ENCODE measurements at regions not wholly inside any gene's neighbourhood (a gene's known extent, or its start where the extent isn't known, plus 50 kb on each side); places are given as distances from the start of the nearest gene placed in this dataset.

- Histone ChIP-seq H3K9me3 (replicated peaks in 1 of 2; ENCODE audit: control insufficient read depth in 1 of 2, insufficient read depth in 1 of 2, low read length in 2 of 2) (no peaks in the 10 kb centered on the region), H3K4me2 (replicated peaks; ENCODE audit: extremely low read depth, low read length, poor library complexity, severe bottlenecking) (no peak overlapping the region), H4K20me1 (ENCODE audit: insufficient read depth, low read length) (no peaks in the 10 kb centered on the region), H2AFZ (ENCODE audit: insufficient read depth, low read depth, low read length, poor library complexity, severe bottlenecking) (no peak overlapping the region), H3K9ac (ENCODE audit: insufficient read depth, low read length, poor library complexity, severe bottlenecking) (no peak overlapping the region), H3K4me1 (ENCODE audit: control insufficient read depth in 1 of 2, insufficient read depth in 2 of 2, low read length in 2 of 2) (no peaks in the 10 kb centered on the region), H3K27me3 (ENCODE audit: control insufficient read depth in 2 of 2, insufficient read depth in 2 of 2, low read length in 2 of 2) (no peaks in the 10 kb centered on the region), H3K36me3 (replicated peaks in 1 of 2; ENCODE audit: control insufficient read depth in 1 of 2, insufficient read depth in 2 of 2, low read length in 2 of 2) (no peaks in the 10 kb centered on the region), H3K27ac (ENCODE audit: low read depth in 1 of 2, low read length in 2 of 2) (no peak overlapping the region), H3K4me3 (replicated peaks in 1 of 3; ENCODE audit: low read depth in 2 of 3, low read length in 3 of 3) (no peak overlapping the region), H3K79me2 (ENCODE audit: insufficient read depth, low read length) (no peaks in the 10 kb centered on the region)
- no peak for TF ChIP-seq CTCF (IDR thresholded peaks at IDR 0.05)
- Mint-ChIP-seq H3K36me3 (no peaks in the 10 kb centered on the region), H3K9me3 (peaks cover 0 to 3% (median 0%) of the 10 kb centered on the region in 7 donors), H3K27me3 (ENCODE audit: low read depth in 3 of 3) (peaks cover 2 to 9% (median 7%) of the 10 kb centered on the region in 3 donors), H3K27ac (no peak overlapping the region), H3K4me3 (no peak overlapping the region), H3K4me1 (no peaks in the 10 kb centered on the region)
- intact Hi-C loops (cut with micrococcal nuclease) = no loop called here
- 80% methylated on average over 1 of the region's 5 CpGs for WGBS (ENCODE audit: insufficient coverage)
- no peak for DNase-seq
Observed at GRCh38 chr6:165717732-165718465, 54.9 kb upstream of the PDE10A start.

GRCh38 chr6:165716886-165717285 lies 53.8 kb upstream of the PDE10A start:
- WGBS (ENCODE audit: insufficient coverage) = 93% methylated on average over 3 of the region's 4 CpGs

More at GRCh38 chr6:165716886-165717285, 53.8 kb upstream of the PDE10A start:
- Histone ChIP-seq H3K4me2 (replicated peaks; ENCODE audit: extremely low read depth, low read length, poor library complexity, severe bottlenecking) (no peak overlapping the region), H3K9me3 (replicated peaks in 1 of 2; ENCODE audit: control insufficient read depth in 1 of 2, insufficient read depth in 1 of 2, low read length in 2 of 2) (no peaks in the 10 kb centered on the region), H3K4me3 (replicated peaks in 1 of 3; ENCODE audit: low read depth in 2 of 3, low read length in 3 of 3) (no peak overlapping the region), H3K4me1 (ENCODE audit: control insufficient read depth in 1 of 2, insufficient read depth in 2 of 2, low read length in 2 of 2) (no peaks in the 10 kb centered on the region), H3K9ac (ENCODE audit: insufficient read depth, low read length, poor library complexity, severe bottlenecking) (no peak overlapping the region), H3K27me3 (ENCODE audit: control insufficient read depth in 2 of 2, insufficient read depth in 2 of 2, low read length in 2 of 2) (no peaks in the 10 kb centered on the region), H2AFZ (ENCODE audit: insufficient read depth, low read depth, low read length, poor library complexity, severe bottlenecking) (no peak overlapping the region), H3K27ac (ENCODE audit: low read depth in 1 of 2, low read length in 2 of 2) (no peak overlapping the region), H3K36me3 (replicated peaks in 1 of 2; ENCODE audit: control insufficient read depth in 1 of 2, insufficient read depth in 2 of 2, low read length in 2 of 2) (no peaks in the 10 kb centered on the region), H3K79me2 (ENCODE audit: insufficient read depth, low read length) (no peaks in the 10 kb centered on the region), H4K20me1 (ENCODE audit: insufficient read depth, low read length) (no peaks in the 10 kb centered on the region)
- H3K4me1 Mint-ChIP-seq = no peaks in the 10 kb centered on the region
- H3K36me3 Mint-ChIP-seq = no peaks in the 10 kb centered on the region
- no peak for DNase-seq
- TF ChIP-seq CTCF (IDR thresholded peaks at IDR 0.05) = no peak
- no peak overlapping the region for H3K27ac Mint-ChIP-seq
- H3K4me3 Mint-ChIP-seq = no peak overlapping the region
- H3K27me3 Mint-ChIP-seq (ENCODE audit: low read depth in 3 of 3) = peaks cover 2 to 10% (median 9%) of the 10 kb centered on the region in 3 donors
- peaks cover 0 to 3% (median 0%) of the 10 kb centered on the region in 7 donors for H3K9me3 Mint-ChIP-seq
- intact Hi-C loops (cut with micrococcal nuclease) = no loop called here
